Ascending aorta (tissue), 2 donors: ENCODE measurements at regions not wholly inside any gene's neighbourhood (a gene's known extent, or its start where the extent isn't known, plus 50 kb on each side); places are given as distances from the start of the nearest gene placed in this dataset.

Experiments
- DNase-seq, 2 donors: peaks; one replicate each; pipeline ENCODE4 v3.0.0-alpha.2; 2019; ENCODE audit warnings: low spot score in 2 of 2
- H3K27ac ChIP-seq, 2 donors: fragments of 200-600 bp; sonication (generic); one replicate each; pipeline ENCODE4 v1.5.1; 2016 to 2017; ENCODE audit warnings: mild to moderate bottlenecking in 1 of 2
- H3K27me3 ChIP-seq: fragments of 200-600 bp; sonication (generic); one replicate; pipeline ENCODE4 v1.5.1; 2017
- H3K36me3 ChIP-seq, 2 donors: fragments of 200-600 bp; sonication (generic); one replicate each; pipeline ENCODE4 v1.5.1; 2016
- H3K4me1 ChIP-seq, 2 donors: fragments of 200-600 bp; sonication (generic); one replicate each; pipeline ENCODE4 v1.5.1; 2016 to 2017; ENCODE audit warnings: mild to moderate bottlenecking in 1 of 2
- H3K4me3 ChIP-seq, 2 donors: fragments of 200-600 bp; sonication (generic); one replicate each; pipeline ENCODE4 v1.5.1; 2016 to 2017; ENCODE audit warnings: mild to moderate bottlenecking in 1 of 2
- H3K9me3 ChIP-seq, 2 donors: fragments of 200-600 bp; sonication (generic); one replicate each; pipeline ENCODE4 v1.5.1; 2016
- intact Hi-C: fragments of 100-400 bp; cut with DNase I; formaldehyde crosslinking; loops from one replicate; pipeline ENCODE4 v1.15.1; 2023
- TF ChIP-seq, protein P1 (sequence below), 3 experiments: fragments of 200-600 bp in 2 of 3; fragments of 450-650 bp in 1 of 3; sonication (generic) in 2 of 3; IDR thresholded peaks; one replicate each; pipeline ENCODE4 v1.5.1; 2016 to 2019; ENCODE audit warnings: antibody characterized with exemption in 3 of 3, mild to moderate bottlenecking in 1 of 3, moderate library complexity in 1 of 3

DNA sequence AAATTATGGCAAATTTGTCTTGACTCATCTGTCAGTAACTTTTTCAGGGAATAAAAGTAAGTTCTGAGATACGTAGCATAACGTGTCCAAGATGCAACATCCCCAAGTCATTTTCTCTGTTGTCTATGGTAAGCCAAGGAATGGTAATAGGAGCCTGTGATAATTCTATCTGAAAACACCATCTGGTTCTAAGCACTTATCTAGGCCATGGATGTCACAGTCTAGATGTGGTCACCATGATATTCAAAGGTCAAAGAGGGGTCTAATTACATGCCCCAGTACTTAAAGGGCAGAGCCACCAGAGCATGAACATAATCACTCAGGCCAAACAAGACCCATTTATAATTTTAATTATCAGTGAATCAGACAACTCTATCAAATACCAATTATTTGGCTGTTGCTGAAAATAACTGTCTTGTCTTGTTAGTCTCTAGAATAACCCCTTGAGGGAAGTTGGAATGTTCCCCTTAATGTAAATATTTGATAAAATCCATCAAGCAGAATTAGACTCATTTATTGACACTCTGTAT is 225.1 kb upstream of the MPPED2 start:
- Histone ChIP-seq H3K4me3 (no peak overlapping the region), H3K36me3 (no peaks in the 10 kb centered on the region), H3K4me1 (no peaks in the 10 kb centered on the region), H3K9me3 (no peaks in the 10 kb centered on the region), H3K27ac (no peak overlapping the region), H3K27me3 (no peaks in the 10 kb centered on the region)
- TF ChIP-seq, protein P1, sequence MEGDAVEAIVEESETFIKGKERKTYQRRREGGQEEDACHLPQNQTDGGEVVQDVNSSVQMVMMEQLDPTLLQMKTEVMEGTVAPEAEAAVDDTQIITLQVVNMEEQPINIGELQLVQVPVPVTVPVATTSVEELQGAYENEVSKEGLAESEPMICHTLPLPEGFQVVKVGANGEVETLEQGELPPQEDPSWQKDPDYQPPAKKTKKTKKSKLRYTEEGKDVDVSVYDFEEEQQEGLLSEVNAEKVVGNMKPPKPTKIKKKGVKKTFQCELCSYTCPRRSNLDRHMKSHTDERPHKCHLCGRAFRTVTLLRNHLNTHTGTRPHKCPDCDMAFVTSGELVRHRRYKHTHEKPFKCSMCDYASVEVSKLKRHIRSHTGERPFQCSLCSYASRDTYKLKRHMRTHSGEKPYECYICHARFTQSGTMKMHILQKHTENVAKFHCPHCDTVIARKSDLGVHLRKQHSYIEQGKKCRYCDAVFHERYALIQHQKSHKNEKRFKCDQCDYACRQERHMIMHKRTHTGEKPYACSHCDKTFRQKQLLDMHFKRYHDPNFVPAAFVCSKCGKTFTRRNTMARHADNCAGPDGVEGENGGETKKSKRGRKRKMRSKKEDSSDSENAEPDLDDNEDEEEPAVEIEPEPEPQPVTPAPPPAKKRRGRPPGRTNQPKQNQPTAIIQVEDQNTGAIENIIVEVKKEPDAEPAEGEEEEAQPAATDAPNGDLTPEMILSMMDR (IDR thresholded peaks at IDR 0.05): no peak
- intact Hi-C loops: no loop called here
- DNase-seq: no peak

DNA sequence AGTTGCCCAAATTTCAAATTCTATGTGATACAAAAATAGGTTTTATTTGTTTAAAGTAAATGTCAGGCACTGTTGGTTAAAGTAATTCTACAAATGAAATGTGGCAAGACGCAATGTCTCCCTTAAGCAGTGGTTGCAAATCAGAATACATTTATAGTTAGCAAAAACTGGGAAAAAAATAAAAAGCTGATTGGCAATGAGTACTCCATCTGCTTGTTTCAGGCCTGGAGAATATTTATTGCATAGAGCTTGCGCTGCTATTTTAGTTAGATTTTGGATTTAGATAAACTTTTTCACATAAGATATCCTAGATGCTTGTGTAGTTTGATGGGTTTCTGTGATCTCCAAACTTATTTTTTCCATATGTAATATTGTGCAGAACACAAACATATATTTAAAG is 224.0 kb upstream of the MPPED2 start:
- TF ChIP-seq, protein P1 (IDR thresholded peaks at IDR 0.05): no peak
- intact Hi-C loops: no loop called here
- H3K4me1 ChIP-seq: no peaks in the 10 kb centered on the region

DNA sequence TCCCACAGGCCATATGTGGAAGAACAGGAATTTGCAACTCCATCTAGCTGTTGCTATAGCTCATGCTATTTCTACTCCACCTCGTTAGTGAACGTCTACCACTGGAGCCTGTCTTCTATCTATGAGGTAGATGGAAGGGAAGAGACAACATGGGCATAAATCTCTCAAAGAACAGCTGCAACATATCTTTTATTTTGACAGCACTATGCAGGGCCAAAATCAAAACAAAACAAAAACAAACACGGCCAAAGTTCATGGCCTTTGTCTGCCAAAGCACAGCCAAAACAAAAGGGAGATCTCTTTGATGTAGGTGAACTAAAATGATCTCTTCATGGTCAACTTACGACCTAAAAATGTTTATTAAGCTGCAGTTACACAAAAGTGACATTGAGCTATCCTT is 215.2 kb upstream of the MPPED2 start:
- DNase-seq: no peak
- Histone ChIP-seq H3K36me3 (no peaks in the 10 kb centered on the region), H3K9me3 (peaks cover 0 to 3% of the 10 kb centered on the region in 2 donors), H3K4me3 (no peak overlapping the region), H3K27me3 (no peaks in the 10 kb centered on the region), H3K4me1 (no peaks in the 10 kb centered on the region), H3K27ac (no peak overlapping the region)
- TF ChIP-seq, protein P1 (IDR thresholded peaks at IDR 0.05): no peak
- intact Hi-C loops: no loop called here

More for the DNA sequence above, 224.0 kb upstream of the MPPED2 start:
- H3K36me3 ChIP-seq: no peaks in the 10 kb centered on the region
- peaks cover 0 to 3% of the 10 kb centered on the region in 2 donors for H3K9me3 ChIP-seq
- H3K27me3 ChIP-seq: no peaks in the 10 kb centered on the region
- H3K27ac ChIP-seq: no peak overlapping the region
- no peak overlapping the region for H3K4me3 ChIP-seq
- no peak for DNase-seq

DNA sequence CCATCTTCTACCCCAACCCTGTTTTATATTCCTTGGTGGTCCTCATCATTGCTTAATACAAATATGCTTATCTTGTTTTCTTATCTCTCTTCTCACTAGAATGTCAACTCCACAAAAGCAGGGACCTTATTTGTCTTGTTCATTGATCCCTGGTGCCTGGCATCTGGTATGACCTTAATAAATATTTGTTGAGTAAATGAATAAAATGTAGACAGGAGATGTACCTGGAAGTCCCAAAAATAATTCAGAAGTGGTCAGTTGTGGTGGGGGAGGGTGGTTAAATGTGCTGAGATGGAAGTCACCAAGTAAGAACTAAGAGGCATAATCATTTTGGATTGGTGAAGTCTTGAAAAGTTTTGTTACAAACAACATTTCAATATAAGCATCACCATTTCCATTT is 214.8 kb upstream of the MPPED2 start:
- H3K4me3 ChIP-seq: no peak overlapping the region
- no peaks in the 10 kb centered on the region for H3K27me3 ChIP-seq
- intact Hi-C loops: no loop called here
- no peaks in the 10 kb centered on the region for H3K36me3 ChIP-seq
- no peak overlapping the region for H3K27ac ChIP-seq
- no peaks in the 10 kb centered on the region for H3K4me1 ChIP-seq
- peaks cover 0 to 2% of the 10 kb centered on the region in 2 donors for H3K9me3 ChIP-seq
- TF ChIP-seq, protein P1 (IDR thresholded peaks at IDR 0.05): no peak
- DNase-seq: no peak

DNA sequence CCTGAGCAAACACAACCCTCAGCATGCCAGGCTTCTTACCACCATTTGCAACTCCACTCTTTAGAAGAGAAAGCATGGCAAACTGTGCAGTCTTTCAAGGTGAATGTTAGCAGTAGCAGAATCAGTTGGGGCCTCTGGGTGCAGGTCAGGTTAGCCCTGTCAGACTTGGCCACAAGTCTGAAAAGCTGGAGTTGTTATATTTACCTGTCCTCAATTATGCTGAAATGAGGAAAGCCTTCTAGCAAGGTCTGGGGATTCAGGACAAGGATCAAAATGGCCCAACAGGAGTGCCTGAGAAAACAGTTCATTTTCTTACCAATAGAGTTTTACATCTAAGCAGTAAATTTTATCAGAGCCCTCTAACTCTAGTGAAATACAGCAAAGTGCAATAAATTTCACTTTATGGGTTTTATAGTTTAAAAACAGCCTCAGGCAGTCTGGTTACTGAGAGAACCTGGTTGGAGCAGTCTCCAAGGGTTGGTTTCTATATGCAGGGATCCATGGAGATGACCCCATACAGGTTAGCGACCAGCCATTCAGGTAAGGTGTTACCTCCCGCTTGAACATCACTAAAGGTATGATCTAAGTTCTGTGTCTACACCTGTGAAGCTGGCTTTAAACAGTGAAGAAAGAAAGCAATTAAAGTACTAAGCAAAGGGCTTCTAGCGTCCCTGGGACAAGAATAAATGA is 212.5 kb upstream of the MPPED2 start:
- Histone ChIP-seq H3K27ac (no peak overlapping the region), H3K36me3 (no peaks in the 10 kb centered on the region), H3K4me3 (no peak overlapping the region), H3K9me3 (no peaks in the 10 kb centered on the region), H3K27me3 (no peaks in the 10 kb centered on the region), H3K4me1 (no peaks in the 10 kb centered on the region)
- intact Hi-C loops: no loop called here
- DNase-seq: no peak
- TF ChIP-seq, protein P1 (IDR thresholded peaks at IDR 0.05): no peak
